ENCODE measurements at regions not wholly inside any gene's neighbourhood (a gene's known extent, or its start where the extent isn't known, plus 50 kb on each side); places are given as distances from the start of the nearest gene placed in this dataset.

DNA sequence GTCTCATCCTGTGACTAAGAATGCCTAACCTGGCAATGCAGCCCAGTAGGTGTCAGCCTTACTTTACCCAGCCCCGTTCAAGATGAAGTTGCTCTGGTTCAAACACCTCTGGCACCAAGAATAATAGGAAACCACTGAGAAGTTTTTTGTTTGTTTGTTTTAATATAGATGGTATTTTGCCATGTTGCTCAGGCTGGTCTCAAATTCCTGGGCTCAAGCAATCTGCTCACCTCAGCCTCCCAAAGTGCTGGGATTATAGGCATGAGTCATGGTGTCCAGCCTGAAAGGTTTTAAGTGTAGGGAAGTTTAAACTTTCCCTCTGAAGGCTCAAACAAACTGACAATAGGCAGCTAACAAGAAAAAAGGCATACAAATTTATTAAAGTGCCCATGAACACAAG, 51.2 kb upstream of the ABCC4 start:
- TF ChIP-seq, protein P1, sequence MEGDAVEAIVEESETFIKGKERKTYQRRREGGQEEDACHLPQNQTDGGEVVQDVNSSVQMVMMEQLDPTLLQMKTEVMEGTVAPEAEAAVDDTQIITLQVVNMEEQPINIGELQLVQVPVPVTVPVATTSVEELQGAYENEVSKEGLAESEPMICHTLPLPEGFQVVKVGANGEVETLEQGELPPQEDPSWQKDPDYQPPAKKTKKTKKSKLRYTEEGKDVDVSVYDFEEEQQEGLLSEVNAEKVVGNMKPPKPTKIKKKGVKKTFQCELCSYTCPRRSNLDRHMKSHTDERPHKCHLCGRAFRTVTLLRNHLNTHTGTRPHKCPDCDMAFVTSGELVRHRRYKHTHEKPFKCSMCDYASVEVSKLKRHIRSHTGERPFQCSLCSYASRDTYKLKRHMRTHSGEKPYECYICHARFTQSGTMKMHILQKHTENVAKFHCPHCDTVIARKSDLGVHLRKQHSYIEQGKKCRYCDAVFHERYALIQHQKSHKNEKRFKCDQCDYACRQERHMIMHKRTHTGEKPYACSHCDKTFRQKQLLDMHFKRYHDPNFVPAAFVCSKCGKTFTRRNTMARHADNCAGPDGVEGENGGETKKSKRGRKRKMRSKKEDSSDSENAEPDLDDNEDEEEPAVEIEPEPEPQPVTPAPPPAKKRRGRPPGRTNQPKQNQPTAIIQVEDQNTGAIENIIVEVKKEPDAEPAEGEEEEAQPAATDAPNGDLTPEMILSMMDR (IDR thresholded peaks at IDR 0.05; ENCODE audit: insufficient read depth, low read depth, low read length, missing control alignments): no peak
- peak; percentile 26 for DNase-seq (ENCODE audit: low read depth)
- H3K4me3 ChIP-seq (ENCODE audit: low read length): no peak overlapping the region

GRCh38 chr13:95354156-95354555, 52.9 kb upstream of the ABCC4 start:
- no peak for DNase-seq (ENCODE audit: low read depth)
- H3K4me3 ChIP-seq (ENCODE audit: low read length): no peak overlapping the region
- TF ChIP-seq, protein P1 (IDR thresholded peaks at IDR 0.05; ENCODE audit: insufficient read depth, low read depth, low read length, missing control alignments): no peak

- no peak overlapping the region for H3K4me3 ChIP-seq (ENCODE audit: low read length)
- DNase-seq (ENCODE audit: low read depth): no peak
- TF ChIP-seq, protein P1 (IDR thresholded peaks at IDR 0.05; ENCODE audit: insufficient read depth, low read depth, low read length, missing control alignments): no peak
These were observed 53.6 kb upstream of the ABCC4 start for GRCh38 chr13:95354680-95355487.

DNA sequence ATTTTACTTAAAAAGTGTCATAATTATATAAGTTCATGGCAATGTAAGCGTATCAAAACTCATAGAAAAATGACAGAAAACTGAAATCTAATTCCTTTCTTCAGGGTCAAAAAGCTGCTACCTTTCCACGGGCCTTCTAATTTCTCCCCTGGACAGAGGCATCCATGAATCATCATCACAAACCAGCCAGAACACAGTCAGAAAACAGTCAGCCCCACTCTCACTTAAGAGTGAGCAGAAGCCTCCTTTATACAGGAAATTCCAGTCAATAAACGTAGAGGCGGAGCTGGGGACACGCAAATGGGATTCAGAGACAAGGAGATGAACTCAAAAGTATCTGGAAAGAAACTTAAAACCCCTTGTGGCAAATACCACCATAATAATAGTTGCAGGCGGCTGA, 54.2 kb upstream of the ABCC4 start:
- no peak overlapping the region for H3K4me3 ChIP-seq (ENCODE audit: low read length)
- peak; percentile 71 for DNase-seq (ENCODE audit: low read depth)
- TF ChIP-seq, protein P1 (IDR thresholded peaks at IDR 0.05; ENCODE audit: insufficient read depth, low read depth, low read length, missing control alignments): no peak

DNA sequence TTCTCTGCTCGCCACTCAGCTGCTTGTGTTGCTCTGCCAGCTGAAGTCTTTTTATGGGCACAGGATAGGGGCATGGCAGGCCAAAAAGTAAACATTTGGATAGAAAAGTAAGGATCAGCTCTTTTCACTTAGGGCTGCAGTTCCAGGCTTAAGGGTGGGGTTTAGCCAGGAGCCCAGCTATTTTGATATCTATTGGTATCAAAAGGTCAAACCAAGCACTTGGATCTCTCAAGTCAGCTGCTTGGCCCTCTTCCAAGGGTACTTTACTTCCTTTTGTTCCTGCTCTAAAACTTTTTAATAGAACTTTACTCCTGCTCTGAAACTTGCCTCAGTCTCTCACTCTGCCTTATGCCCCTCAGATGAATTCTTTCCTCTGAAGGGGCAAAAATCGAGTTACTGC, 55.7 kb upstream of the ABCC4 start:
- no peak for DNase-seq (ENCODE audit: low read depth)
- TF ChIP-seq, protein P1 (IDR thresholded peaks at IDR 0.05; ENCODE audit: insufficient read depth, low read depth, low read length, missing control alignments): no peak
- H3K4me3 ChIP-seq (ENCODE audit: low read length): no peak overlapping the region

GRCh38 chr13:95357875-95358274, 56.6 kb upstream of the ABCC4 start:
- no peak for DNase-seq (ENCODE audit: low read depth)
- TF ChIP-seq, protein P1 (IDR thresholded peaks at IDR 0.05; ENCODE audit: insufficient read depth, low read depth, low read length, missing control alignments): no peak

GRCh38 chr13:95360052-95360451, 58.8 kb upstream of the ABCC4 start:
- DNase-seq (ENCODE audit: low read depth): no peak
- TF ChIP-seq, protein P1 (IDR thresholded peaks at IDR 0.05; ENCODE audit: insufficient read depth, low read depth, low read length, missing control alignments): no peak
- no peak overlapping the region for H3K4me3 ChIP-seq (ENCODE audit: low read length)

More at GRCh38 chr13:95357875-95358274, 56.6 kb upstream of the ABCC4 start:
- H3K4me3 ChIP-seq (ENCODE audit: low read length): no peak overlapping the region

Measured in epithelial cell of esophagus (primary cell).